ENCODE measurements at regions not wholly inside any gene's neighbourhood (a gene's known extent, or its start where the extent isn't known, plus 50 kb on each side); places are given as distances from the start of the nearest gene placed in this dataset.

DNA sequence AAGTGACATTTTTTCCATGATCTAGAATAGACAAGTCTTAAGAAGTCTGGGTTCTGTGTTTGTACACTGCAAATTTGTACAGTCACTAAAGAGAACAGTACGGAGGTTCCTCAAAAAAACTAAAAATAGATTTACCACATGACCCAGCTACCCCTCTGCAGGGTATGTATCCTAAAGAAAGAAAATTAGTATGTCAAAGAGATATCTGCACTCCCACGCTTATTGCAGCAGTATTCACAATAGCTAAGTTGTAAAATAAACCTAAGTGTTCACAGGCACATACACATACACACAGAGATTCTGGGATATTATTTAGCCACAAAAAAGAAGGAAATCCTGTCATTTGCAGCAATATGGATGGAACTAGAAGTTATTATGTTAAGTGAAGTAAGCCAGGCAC is 120.4 kb downstream of the ZIC1 start:
- TF ChIP-seq, protein P1, sequence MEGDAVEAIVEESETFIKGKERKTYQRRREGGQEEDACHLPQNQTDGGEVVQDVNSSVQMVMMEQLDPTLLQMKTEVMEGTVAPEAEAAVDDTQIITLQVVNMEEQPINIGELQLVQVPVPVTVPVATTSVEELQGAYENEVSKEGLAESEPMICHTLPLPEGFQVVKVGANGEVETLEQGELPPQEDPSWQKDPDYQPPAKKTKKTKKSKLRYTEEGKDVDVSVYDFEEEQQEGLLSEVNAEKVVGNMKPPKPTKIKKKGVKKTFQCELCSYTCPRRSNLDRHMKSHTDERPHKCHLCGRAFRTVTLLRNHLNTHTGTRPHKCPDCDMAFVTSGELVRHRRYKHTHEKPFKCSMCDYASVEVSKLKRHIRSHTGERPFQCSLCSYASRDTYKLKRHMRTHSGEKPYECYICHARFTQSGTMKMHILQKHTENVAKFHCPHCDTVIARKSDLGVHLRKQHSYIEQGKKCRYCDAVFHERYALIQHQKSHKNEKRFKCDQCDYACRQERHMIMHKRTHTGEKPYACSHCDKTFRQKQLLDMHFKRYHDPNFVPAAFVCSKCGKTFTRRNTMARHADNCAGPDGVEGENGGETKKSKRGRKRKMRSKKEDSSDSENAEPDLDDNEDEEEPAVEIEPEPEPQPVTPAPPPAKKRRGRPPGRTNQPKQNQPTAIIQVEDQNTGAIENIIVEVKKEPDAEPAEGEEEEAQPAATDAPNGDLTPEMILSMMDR (IDR thresholded peaks at IDR 0.05; ENCODE audit: control insufficient read depth, insufficient read depth, low read depth, low read length, missing control alignments): no peak
- DNase-seq (ENCODE audit: low read depth): no peak
- H3K4me3 ChIP-seq (ENCODE audit: control insufficient read depth, low read depth, low read length): no peak overlapping the region

DNA sequence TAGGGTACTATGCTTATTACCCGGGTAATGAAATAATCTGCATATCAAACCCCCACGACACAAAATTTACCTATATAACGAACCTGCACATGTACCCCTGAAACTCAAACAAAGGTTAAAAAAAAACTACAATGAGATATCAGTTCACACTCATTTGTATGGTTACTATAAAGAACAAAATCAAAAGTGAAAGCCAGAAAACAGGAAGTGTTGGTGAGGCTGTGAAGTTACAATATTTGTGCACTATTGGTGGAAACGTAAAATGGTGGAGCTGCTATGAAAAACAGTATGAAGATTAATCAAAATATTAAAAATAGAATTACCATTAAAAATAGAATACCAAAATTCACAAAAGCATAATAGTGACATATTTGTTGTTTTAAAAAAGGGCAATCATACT is 128.9 kb downstream of the ZIC1 start:
- H3K4me3 ChIP-seq (ENCODE audit: control insufficient read depth, low read depth, low read length): no peak overlapping the region
- TF ChIP-seq, protein P1 (IDR thresholded peaks at IDR 0.05; ENCODE audit: control insufficient read depth, insufficient read depth, low read depth, low read length, missing control alignments): no peak
- DNase-seq (ENCODE audit: low read depth): no peak

DNA sequence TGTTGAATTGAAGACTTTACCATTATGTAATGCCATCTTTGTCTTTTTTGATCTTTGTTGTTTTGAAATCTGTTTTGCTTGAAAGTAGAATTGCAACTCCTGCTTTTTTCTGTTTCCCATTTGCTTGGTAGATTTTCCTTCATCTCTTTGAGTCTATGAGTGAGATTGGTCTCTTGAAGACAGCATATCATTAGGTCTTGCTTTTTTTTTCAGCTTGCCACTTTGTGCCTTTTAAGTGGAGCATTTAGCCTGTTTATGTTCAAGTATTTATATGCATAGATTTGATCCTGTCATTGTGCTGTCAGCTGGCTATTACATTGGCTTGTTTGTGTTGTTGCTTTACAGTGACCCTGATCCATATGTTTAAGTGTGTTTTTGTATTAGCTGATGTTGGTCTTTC is 131.8 kb downstream of the ZIC1 start:
- TF ChIP-seq, protein P1 (IDR thresholded peaks at IDR 0.05; ENCODE audit: control insufficient read depth, insufficient read depth, low read depth, low read length, missing control alignments): no peak
- DNase-seq (ENCODE audit: low read depth): no peak
- no peak overlapping the region for H3K4me3 ChIP-seq (ENCODE audit: control insufficient read depth, low read depth, low read length)

DNA sequence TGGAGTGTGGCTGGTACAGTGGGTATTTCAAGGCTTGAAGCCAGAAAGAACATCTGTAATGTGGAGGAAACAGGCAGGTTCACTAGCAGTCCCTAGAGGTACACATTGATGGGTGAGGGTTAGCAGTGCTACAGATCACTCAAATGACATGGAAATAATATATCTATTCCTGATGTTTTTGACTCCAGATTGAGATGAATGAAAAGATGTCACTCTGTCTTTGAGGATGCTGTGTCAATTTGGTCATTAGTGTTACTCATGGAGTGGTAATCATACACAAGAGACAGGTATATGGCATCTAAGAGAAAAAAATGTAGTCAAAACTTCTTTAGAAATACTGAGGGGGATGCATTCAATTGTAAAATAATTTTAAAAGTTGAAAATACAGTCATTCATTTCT is 135.1 kb downstream of the ZIC1 start:
- TF ChIP-seq, protein P1 (IDR thresholded peaks at IDR 0.05; ENCODE audit: control insufficient read depth, insufficient read depth, low read depth, low read length, missing control alignments): no peak
- H3K4me3 ChIP-seq (ENCODE audit: control insufficient read depth, low read depth, low read length): no peak overlapping the region
- no peak for DNase-seq (ENCODE audit: low read depth)

DNA sequence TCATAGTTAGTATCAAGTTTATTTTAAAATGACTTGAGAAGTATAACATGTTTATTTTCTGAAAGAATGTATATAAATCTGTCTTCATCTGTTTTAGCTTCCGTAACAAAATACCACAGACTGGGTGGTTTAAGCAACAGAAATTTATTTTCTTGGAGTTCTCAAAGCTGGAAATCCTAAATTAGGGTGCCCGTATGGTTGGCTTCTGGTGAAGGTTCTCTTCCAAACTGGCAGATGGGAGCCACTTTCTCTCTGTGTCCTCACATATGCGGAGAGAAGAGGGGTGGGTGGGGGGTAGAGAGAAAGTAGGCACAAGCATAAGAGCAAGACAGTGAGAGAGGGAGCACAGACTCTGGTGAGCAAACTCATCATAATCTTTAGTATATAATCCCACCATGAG is 142.3 kb downstream of the ZIC1 start:
- TF ChIP-seq, protein P1 (IDR thresholded peaks at IDR 0.05; ENCODE audit: control insufficient read depth, insufficient read depth, low read depth, low read length, missing control alignments): no peak
- no peak overlapping the region for H3K4me3 ChIP-seq (ENCODE audit: control insufficient read depth, low read depth, low read length)
- no peak for DNase-seq (ENCODE audit: low read depth)

DNA sequence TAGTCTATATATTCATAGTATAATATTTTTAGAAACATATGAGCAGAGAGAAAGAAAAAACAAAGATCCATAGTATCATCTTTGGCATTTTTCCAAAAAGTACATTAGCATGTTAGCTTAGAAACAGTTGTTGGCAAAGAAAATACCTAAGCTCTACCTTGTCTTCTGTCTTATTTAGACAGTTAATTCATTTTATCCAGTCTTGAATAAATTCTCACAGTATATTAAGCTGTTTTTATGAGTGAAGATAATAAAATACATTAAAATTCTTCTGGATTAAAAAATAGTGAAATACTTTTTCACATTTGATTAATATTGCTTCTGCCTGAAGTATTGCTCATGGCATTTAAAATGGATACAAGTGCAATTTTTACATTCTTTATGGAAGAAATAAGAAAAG is 145.2 kb downstream of the ZIC1 start:
- no peak for DNase-seq (ENCODE audit: low read depth)
- TF ChIP-seq, protein P1 (IDR thresholded peaks at IDR 0.05; ENCODE audit: control insufficient read depth, insufficient read depth, low read depth, low read length, missing control alignments): no peak
- H3K4me3 ChIP-seq (ENCODE audit: control insufficient read depth, low read depth, low read length): no peak overlapping the region

DNA sequence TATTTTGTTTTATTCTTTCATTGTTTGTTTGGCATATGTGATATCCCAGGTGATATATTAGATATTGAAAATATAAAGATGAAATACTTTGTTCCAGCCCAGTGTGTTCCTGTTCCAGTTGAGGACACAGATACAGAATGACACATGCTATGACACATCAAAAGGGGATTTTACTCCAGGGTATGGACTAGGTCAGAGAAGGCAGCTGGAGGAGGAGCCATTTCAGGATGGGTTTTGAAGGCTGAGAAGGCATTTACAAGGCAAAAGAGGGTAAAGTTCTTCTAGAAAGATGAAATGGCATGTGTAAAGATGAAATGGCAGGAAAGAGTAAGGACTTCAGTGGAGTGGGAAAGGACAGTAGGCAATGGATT is 163.8 kb downstream of the ZIC1 start:
- TF ChIP-seq, protein P1 (IDR thresholded peaks at IDR 0.05; ENCODE audit: control insufficient read depth, insufficient read depth, low read depth, low read length, missing control alignments): no peak
- no peak for DNase-seq (ENCODE audit: low read depth)

More for the DNA sequence above, 163.8 kb downstream of the ZIC1 start:
- H3K4me3 ChIP-seq (ENCODE audit: control insufficient read depth, low read depth, low read length): no peak overlapping the region
